Parathyroid adenoma (tissue), 2 donors: ENCODE measurements at regions not wholly inside any gene's neighbourhood (a gene's known extent, or its start where the extent isn't known, plus 50 kb on each side); places are given as distances from the start of the nearest gene placed in this dataset.
"Not testable (repeated sequence)": the region's sequence is repeated elsewhere in the genome, so short reads cannot be mapped to it uniquely, and the experiment has no call there.

Source experiments
- H2AFZ ChIP-seq: fragments of 300-600 bp; sonication (generic); one replicate; pipeline ENCODE4 v1.7.0; 2017; ENCODE audit warnings: antibody characterized with exemption, mild to moderate bottlenecking
- H3K27ac ChIP-seq: fragments of 300-600 bp; sonication (generic); one replicate; pipeline ENCODE4 v1.7.0; 2017
- H3K27me3 ChIP-seq: fragments of 300-600 bp; sonication (generic); one replicate; pipeline ENCODE4 v1.7.0; 2017; ENCODE audit warnings: low read length; ENCODE audit not compliant: control insufficient read depth, insufficient read depth
- H3K36me3 ChIP-seq: fragments of 300-600 bp; sonication (generic); one replicate; pipeline ENCODE4 v1.7.0; 2017; ENCODE audit warnings: low read length; ENCODE audit not compliant: control insufficient read depth, insufficient read depth
- H3K4me1 ChIP-seq: fragments of 300-600 bp; sonication (generic); one replicate; pipeline ENCODE4 v1.7.0; 2017; ENCODE audit warnings: control low read depth
- H3K4me2 ChIP-seq: fragments of 300-600 bp; sonication (generic); one replicate; pipeline ENCODE4 v1.7.0; 2017; ENCODE audit warnings: low read length
- H3K4me3 ChIP-seq: fragments of 300-600 bp; sonication (generic); one replicate; pipeline ENCODE4 v1.7.0; 2017; ENCODE audit warnings: low read depth, low read length
- H3K79me2 ChIP-seq: fragments of 300-600 bp; sonication (generic); one replicate; pipeline ENCODE4 v1.7.0; 2017; ENCODE audit warnings: control low read depth
- H3K9ac ChIP-seq: fragments of 300-600 bp; sonication (generic); one replicate; pipeline ENCODE4 v1.7.0; 2017; ENCODE audit warnings: mild to moderate bottlenecking
- H3K9me3 ChIP-seq: fragments of 300-600 bp; sonication (generic); one replicate; pipeline ENCODE4 v1.7.0; 2017; ENCODE audit warnings: low read length; ENCODE audit not compliant: control insufficient read depth
- TF ChIP-seq, protein P1 (sequence below): fragments of 300-600 bp; sonication (generic); IDR thresholded peaks from one replicate; pipeline ENCODE4 v1.7.0; 2017; ENCODE audit warnings: antibody characterized with exemption, mild to moderate bottlenecking
- donor health status: primary hyperparathyroidism.

DNA sequence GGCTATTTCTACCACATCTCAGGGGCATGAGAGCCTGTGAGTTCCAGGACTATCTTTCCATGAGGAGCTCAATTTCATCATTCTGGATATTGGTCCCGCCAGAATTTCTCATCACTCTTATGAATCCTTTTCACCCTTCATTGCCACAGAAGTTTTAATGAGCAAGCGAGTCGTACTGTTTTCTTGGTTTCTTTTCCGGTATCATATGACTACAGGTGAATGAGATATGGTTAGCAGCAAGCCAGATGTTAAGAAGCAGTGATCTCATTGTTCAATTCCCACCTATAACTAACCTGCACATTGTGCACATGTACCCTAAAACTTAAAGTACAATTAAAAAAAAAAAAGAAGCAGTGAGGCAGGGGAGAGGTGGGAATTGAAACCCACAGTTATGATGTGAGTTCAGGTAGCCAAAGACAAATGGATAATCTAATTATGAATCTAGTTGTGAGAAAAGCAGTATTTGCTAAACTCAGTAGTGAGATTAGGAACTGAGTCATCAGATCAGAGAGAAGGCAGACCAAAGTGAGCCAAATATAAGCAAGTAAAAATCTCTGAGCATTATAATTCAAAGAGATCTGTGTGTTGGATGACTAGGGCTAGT, 78.0 kb upstream of the ELOVL5 start:
- H3K27ac ChIP-seq: no peak overlapping the region
- no peaks in the 10 kb centered on the region for H3K4me1 ChIP-seq
- no peak overlapping the region for H3K4me2 ChIP-seq
- no peak overlapping the region for H3K4me3 ChIP-seq
- no peaks in the 10 kb centered on the region for H3K27me3 ChIP-seq
- no peaks in the 10 kb centered on the region for H3K36me3 ChIP-seq
- no peaks in the 10 kb centered on the region for H3K79me2 ChIP-seq
- no peak overlapping the region for H2AFZ ChIP-seq
- TF ChIP-seq, protein P1, sequence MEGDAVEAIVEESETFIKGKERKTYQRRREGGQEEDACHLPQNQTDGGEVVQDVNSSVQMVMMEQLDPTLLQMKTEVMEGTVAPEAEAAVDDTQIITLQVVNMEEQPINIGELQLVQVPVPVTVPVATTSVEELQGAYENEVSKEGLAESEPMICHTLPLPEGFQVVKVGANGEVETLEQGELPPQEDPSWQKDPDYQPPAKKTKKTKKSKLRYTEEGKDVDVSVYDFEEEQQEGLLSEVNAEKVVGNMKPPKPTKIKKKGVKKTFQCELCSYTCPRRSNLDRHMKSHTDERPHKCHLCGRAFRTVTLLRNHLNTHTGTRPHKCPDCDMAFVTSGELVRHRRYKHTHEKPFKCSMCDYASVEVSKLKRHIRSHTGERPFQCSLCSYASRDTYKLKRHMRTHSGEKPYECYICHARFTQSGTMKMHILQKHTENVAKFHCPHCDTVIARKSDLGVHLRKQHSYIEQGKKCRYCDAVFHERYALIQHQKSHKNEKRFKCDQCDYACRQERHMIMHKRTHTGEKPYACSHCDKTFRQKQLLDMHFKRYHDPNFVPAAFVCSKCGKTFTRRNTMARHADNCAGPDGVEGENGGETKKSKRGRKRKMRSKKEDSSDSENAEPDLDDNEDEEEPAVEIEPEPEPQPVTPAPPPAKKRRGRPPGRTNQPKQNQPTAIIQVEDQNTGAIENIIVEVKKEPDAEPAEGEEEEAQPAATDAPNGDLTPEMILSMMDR: no peak
- no peak overlapping the region for H3K9ac ChIP-seq
- H3K9me3 ChIP-seq: no peaks in the 10 kb centered on the region

DNA sequence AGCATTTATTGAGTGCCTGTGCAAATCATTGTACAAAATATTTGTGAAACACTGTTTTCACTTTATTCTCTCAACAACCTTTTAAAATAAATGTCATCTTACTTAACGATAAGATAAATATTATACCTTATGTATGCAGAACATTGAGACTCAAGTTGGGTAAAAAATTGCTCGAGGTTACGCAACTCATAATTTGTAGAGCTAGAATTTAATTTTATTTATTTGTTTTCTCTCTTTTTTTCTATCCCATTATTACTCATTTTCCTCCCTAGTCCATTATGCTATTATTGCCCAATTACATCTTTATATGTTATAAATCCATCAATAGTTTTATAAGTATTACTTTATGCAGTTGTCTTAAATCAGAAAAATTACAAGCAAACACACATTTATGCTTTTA, 77.4 kb upstream of the ELOVL5 start:
- no peak overlapping the region for H3K27ac ChIP-seq

DNA sequence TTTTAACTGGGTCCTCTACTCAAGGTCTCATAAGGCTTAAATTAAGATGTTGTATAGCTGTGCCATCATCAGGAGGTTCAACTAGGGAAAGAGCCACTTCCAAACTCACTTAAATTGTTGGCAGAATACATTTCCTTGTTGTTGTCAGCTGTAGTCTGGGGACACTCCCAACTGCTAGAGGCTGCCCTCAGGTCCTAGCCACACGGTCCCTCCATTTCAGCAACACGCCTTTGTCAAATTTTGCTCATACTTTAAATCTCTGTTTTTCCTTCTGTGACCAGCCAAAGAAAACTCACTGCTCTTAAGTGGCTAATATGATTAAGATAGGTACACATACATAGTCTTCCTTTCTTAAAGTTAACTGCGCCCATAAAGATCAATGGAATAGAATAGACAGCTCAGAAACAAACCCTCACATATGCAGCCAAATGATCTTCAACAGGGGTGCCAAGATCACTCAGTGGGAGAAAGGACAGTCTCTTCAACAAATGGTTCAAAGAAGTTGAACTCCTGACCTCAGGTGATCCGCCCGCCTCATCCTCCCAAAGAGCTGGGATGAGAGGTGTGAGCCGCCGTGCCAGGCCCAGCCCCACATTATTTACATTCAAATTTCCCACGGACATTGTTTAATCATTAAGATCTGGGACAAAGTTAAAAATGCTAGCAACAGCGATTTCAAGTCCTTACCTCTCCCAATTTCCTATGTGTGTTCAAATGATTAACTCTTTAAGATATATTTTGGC, 76.4 kb upstream of the ELOVL5 start:
- Histone ChIP-seq H3K79me2 (no peaks in the 10 kb centered on the region), H3K9ac (no peak overlapping the region), H3K36me3 (no peaks in the 10 kb centered on the region), H3K9me3 (no peaks in the 10 kb centered on the region), H3K4me1 (no peaks in the 10 kb centered on the region), H3K27me3 (no peaks in the 10 kb centered on the region), H3K4me2 (no peak overlapping the region), H3K4me3 (no peak overlapping the region), H3K27ac (no peak overlapping the region), H2AFZ (no peak overlapping the region)
- TF ChIP-seq, protein P1: no peak

More for the DNA sequence above, 77.4 kb upstream of the ELOVL5 start:
- H3K4me1 ChIP-seq: no peaks in the 10 kb centered on the region
- H3K79me2 ChIP-seq: no peaks in the 10 kb centered on the region
- H3K27me3 ChIP-seq: no peaks in the 10 kb centered on the region
- no peaks in the 10 kb centered on the region for H3K9me3 ChIP-seq
- no peak overlapping the region for H2AFZ ChIP-seq
- TF ChIP-seq, protein P1: no peak
- no peak overlapping the region for H3K9ac ChIP-seq
- no peaks in the 10 kb centered on the region for H3K36me3 ChIP-seq
- H3K4me3 ChIP-seq: no peak overlapping the region
- H3K4me2 ChIP-seq: no peak overlapping the region

DNA sequence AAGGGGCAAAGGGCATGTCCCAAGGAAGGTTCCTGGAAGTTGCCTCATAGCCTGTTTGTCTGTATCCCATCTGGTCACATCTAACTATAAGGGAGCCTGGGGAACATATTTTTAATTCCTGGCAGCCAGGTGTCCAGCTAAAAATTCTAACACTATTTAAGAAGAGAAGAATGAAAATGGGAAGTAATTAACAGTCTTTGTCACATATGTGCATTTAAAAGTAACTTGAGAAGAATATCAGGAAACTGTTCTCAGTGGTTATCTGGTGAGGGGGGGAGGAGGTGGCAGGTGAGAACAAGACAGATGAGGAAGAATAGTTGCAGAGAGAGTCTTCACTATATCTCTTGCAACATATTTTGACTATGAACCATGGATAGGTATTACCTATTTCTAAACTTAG, 75.5 kb upstream of the ELOVL5 start:
- Histone ChIP-seq H3K79me2 (no peaks in the 10 kb centered on the region), H3K27me3 (no peaks in the 10 kb centered on the region), H3K36me3 (no peaks in the 10 kb centered on the region), H3K4me1 (no peaks in the 10 kb centered on the region), H3K4me3 (no peak overlapping the region), H3K27ac (no peak overlapping the region), H3K4me2 (no peak overlapping the region), H2AFZ (no peak overlapping the region), H3K9me3 (no peaks in the 10 kb centered on the region), H3K9ac (no peak overlapping the region)
- TF ChIP-seq, protein P1: no peak

DNA sequence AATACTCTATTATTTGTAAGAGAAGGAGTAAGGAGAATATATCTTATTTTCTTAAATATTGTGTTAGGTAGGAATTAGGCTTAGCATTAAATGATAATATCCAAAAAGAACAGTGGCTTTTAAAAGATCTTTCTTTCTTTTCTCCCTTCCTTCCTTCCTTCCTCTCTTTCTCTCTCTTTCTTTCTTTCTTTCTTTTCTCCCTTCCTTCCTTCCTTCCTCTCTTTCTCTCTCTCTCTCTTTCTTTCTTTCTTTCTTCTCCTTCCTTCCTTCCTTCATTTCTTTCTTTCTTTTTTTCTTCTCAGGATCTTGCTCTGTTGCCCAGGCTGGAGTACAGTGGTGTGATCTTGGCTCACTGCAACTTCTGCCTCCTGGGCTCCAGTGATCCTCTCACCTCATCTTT, 74.8 kb upstream of the ELOVL5 start:
- not testable (repeated sequence) for H3K9ac ChIP-seq, H2AFZ ChIP-seq, H3K4me1 ChIP-seq

More for the DNA sequence above, 74.8 kb upstream of the ELOVL5 start:
- not testable (repeated sequence) for H3K4me3 ChIP-seq, H3K27me3 ChIP-seq, H3K79me2 ChIP-seq, H3K4me2 ChIP-seq, H3K36me3 ChIP-seq, H3K9me3 ChIP-seq, H3K27ac ChIP-seq
